ENCODE measurements at regions not wholly inside any gene's neighbourhood (a gene's known extent, or its start where the extent isn't known, plus 50 kb on each side); places are given as distances from the start of the nearest gene placed in this dataset.

DNA sequence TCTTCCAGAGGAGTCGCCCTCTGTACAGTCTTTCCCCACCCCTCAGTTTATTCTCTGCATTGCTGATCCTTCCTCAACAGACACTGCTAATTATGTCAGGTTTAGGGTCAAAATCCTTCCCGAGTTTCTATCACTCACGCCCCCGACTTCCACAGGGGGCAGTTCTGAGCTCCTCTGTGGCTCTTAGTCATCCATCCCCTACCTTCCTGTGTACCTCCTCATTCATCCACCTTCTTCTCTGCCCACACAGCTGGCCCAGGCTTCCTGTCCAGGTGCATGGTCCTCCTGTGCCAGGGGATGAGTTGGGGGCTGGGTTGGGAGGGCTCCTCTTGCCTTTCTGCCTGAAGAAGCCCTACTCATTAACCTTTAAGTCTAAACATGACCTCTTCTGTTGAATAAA lies 202.9 kb downstream of the ARL4C start:
- no peaks in the 10 kb centered on the region for H3K9me3 ChIP-seq (ENCODE audit: control insufficient read depth in 1 of 2, insufficient read depth in 1 of 2, low read depth in 1 of 2, low read length in 2 of 2)
- H3K27me3 ChIP-seq (ENCODE audit: insufficient read depth, low read length): no peaks in the 10 kb centered on the region
- H3K4me1 ChIP-seq (ENCODE audit: control insufficient read depth in 1 of 2, insufficient read depth in 2 of 2, low read length in 2 of 2): peaks cover 19 to 56% of the 10 kb centered on the region in 2 experiments; a peak in 3 of 4 replicates
- ATAC-seq (peak; percentile 68), DNase-seq (ENCODE audit: low read depth, low spot score) (peak; percentile 37)
- no peaks in the 10 kb centered on the region for H3K36me3 ChIP-seq (ENCODE audit: control insufficient read depth in 1 of 2, insufficient read depth in 2 of 2, low read length in 2 of 2)
- H3K79me2 ChIP-seq (ENCODE audit: insufficient read depth, low read length): no peaks in the 10 kb centered on the region
- peak overlapping the region; percentile 37 for H2AFZ ChIP-seq (ENCODE audit: low read depth, low read length, poor library complexity, severe bottlenecking)
- CTCF ChIA-PET: interaction anchor here (0.8 to 1.6 kb wide), 6 partner anchors 9 to 251 kb away, joined by 3 to 7 read pairs (median 3); no protein-coding TSS in a partner anchor
- BruUV-seq (replicated peaks): no TSS peak
- intact Hi-C loops (cut with micrococcal nuclease): loop anchor here (5.0 kb wide), 1 partner anchor 128 kb away; no protein-coding TSS in a partner anchor
- H3K4me3 ChIP-seq (replicated peaks in 1 of 2; ENCODE audit: low read depth in 1 of 2, low read length in 2 of 2): no peak overlapping the region
- H3K9me2 ChIP-seq (ENCODE audit: insufficient read depth): no peaks in the 10 kb centered on the region; the same call in 1 of the 2 replicates
- H4K20me1 ChIP-seq (ENCODE audit: insufficient read depth): no peaks in the 10 kb centered on the region
- H3K27ac ChIP-seq (ENCODE audit: low read depth, low read length): no peak overlapping the region
- POLR2A ChIA-PET: interaction anchor here (1.7 kb wide), 1 partner anchor 203 kb away, joined by 9 read pairs; the partner anchor contains the start of gene ARL4C
- H3K4me2 ChIP-seq (ENCODE audit: low read length): peak overlapping the region; percentile 63
- RAD21 ChIA-PET (ENCODE audit: low non-redundant PET in 1 of 2, low total read pairs in 2 of 2, uncharacterized antibody in 2 of 2, unreplicated experiment in 2 of 2): interaction anchor here in 1 of 2 experiments (0.7 kb wide), 1 partner anchor 69 kb away, joined by 3 read pairs; no protein-coding TSS in a partner anchor
- H3K9ac ChIP-seq (ENCODE audit: low read length): no peak overlapping the region
- TF ChIP-seq CBX3 (IDR thresholded peaks at IDR 0.05; ENCODE audit: low read depth): 0 out of 2 replicates have a peak, but pooled peaks have one; percentile 32
- TF ChIP-seq, protein P1, sequence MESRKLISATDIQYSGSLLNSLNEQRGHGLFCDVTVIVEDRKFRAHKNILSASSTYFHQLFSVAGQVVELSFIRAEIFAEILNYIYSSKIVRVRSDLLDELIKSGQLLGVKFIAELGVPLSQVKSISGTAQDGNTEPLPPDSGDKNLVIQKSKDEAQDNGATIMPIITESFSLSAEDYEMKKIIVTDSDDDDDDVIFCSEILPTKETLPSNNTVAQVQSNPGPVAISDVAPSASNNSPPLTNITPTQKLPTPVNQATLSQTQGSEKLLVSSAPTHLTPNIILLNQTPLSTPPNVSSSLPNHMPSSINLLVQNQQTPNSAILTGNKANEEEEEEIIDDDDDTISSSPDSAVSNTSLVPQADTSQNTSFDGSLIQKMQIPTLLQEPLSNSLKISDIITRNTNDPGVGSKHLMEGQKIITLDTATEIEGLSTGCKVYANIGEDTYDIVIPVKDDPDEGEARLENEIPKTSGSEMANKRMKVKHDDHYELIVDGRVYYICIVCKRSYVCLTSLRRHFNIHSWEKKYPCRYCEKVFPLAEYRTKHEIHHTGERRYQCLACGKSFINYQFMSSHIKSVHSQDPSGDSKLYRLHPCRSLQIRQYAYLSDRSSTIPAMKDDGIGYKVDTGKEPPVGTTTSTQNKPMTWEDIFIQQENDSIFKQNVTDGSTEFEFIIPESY (IDR thresholded peaks at IDR 0.05; ENCODE audit: extremely low read depth, insufficient replicate concordance, low read length): no peak
- no peak for TF ChIP-seq CEBPB (IDR thresholded peaks at IDR 0.05; ENCODE audit: low read depth)
- TF ChIP-seq SIN3A (IDR thresholded peaks at IDR 0.05; ENCODE audit: low read depth): no peak
- no peak for TF ChIP-seq ZFX (IDR thresholded peaks at IDR 0.05)
- TF ChIP-seq EZH2 (IDR thresholded peaks at IDR 0.05): no peak
- TF ChIP-seq EZH2phosphoT487 (IDR thresholded peaks at IDR 0.05; ENCODE audit: borderline replicate concordance): no peak
- TF ChIP-seq RAD21 (IDR thresholded peaks at IDR 0.05; ENCODE audit: low read depth): peak; percentile 18; the same call in 1 of the 2 replicates
- TF ChIP-seq, protein P2, sequence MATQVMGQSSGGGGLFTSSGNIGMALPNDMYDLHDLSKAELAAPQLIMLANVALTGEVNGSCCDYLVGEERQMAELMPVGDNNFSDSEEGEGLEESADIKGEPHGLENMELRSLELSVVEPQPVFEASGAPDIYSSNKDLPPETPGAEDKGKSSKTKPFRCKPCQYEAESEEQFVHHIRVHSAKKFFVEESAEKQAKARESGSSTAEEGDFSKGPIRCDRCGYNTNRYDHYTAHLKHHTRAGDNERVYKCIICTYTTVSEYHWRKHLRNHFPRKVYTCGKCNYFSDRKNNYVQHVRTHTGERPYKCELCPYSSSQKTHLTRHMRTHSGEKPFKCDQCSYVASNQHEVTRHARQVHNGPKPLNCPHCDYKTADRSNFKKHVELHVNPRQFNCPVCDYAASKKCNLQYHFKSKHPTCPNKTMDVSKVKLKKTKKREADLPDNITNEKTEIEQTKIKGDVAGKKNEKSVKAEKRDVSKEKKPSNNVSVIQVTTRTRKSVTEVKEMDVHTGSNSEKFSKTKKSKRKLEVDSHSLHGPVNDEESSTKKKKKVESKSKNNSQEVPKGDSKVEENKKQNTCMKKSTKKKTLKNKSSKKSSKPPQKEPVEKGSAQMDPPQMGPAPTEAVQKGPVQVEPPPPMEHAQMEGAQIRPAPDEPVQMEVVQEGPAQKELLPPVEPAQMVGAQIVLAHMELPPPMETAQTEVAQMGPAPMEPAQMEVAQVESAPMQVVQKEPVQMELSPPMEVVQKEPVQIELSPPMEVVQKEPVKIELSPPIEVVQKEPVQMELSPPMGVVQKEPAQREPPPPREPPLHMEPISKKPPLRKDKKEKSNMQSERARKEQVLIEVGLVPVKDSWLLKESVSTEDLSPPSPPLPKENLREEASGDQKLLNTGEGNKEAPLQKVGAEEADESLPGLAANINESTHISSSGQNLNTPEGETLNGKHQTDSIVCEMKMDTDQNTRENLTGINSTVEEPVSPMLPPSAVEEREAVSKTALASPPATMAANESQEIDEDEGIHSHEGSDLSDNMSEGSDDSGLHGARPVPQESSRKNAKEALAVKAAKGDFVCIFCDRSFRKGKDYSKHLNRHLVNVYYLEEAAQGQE (IDR thresholded peaks at IDR 0.05; ENCODE audit: low read depth): no peak
- TF ChIP-seq, protein P3, sequence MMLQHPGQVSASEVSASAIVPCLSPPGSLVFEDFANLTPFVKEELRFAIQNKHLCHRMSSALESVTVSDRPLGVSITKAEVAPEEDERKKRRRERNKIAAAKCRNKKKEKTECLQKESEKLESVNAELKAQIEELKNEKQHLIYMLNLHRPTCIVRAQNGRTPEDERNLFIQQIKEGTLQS (IDR thresholded peaks at IDR 0.05): no peak
- TF ChIP-seq TCF7L2 (IDR thresholded peaks at IDR 0.05; ENCODE audit: borderline replicate concordance, extremely low read depth, insufficient read depth, insufficient read length): no peak
- no peak for TF ChIP-seq POLR2AphosphoS5 (IDR thresholded peaks at IDR 0.05; ENCODE audit: low read depth, low read length)
- TF ChIP-seq SP1 (IDR thresholded peaks at IDR 0.05; ENCODE audit: low read depth): no peak
- TF ChIP-seq FOSL1 (IDR thresholded peaks at IDR 0.05; ENCODE audit: low read depth): no peak
- no peak for TF ChIP-seq YY1 (IDR thresholded peaks at IDR 0.05; ENCODE audit: extremely low read depth, insufficient replicate concordance, low read depth, low read length)
- no peak for TF ChIP-seq ELF1 (IDR thresholded peaks at IDR 0.05; ENCODE audit: borderline replicate concordance, low read depth)
- TF ChIP-seq, protein P4, sequence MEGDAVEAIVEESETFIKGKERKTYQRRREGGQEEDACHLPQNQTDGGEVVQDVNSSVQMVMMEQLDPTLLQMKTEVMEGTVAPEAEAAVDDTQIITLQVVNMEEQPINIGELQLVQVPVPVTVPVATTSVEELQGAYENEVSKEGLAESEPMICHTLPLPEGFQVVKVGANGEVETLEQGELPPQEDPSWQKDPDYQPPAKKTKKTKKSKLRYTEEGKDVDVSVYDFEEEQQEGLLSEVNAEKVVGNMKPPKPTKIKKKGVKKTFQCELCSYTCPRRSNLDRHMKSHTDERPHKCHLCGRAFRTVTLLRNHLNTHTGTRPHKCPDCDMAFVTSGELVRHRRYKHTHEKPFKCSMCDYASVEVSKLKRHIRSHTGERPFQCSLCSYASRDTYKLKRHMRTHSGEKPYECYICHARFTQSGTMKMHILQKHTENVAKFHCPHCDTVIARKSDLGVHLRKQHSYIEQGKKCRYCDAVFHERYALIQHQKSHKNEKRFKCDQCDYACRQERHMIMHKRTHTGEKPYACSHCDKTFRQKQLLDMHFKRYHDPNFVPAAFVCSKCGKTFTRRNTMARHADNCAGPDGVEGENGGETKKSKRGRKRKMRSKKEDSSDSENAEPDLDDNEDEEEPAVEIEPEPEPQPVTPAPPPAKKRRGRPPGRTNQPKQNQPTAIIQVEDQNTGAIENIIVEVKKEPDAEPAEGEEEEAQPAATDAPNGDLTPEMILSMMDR (IDR thresholded peaks at IDR 0.05 in 2 of 3, conservative IDR thresholded peaks at IDR 0.05 in 1 of 3; ENCODE audit: borderline replicate concordance in 1 of 3, insufficient read depth in 1 of 3, low read depth in 2 of 3, low read length in 2 of 3): peak in 2 of 3 experiments; percentile 35 to 47; a peak in 4 of 6 replicates
- TF ChIP-seq, protein P5, sequence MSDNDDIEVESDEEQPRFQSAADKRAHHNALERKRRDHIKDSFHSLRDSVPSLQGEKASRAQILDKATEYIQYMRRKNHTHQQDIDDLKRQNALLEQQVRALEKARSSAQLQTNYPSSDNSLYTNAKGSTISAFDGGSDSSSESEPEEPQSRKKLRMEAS (IDR thresholded peaks at IDR 0.05): no peak
- TF ChIP-seq POLR2A (IDR thresholded peaks at IDR 0.05; ENCODE audit: borderline replicate concordance, extremely low read depth, insufficient read depth, insufficient read length): no peak
- peak; percentile 73 for TF ChIP-seq EGR1 (IDR thresholded peaks at IDR 0.05; ENCODE audit: low read depth)
- no peak for TF ChIP-seq SRF (IDR thresholded peaks at IDR 0.05; ENCODE audit: low read depth)

Measured in HCT116 (cell line).